Neural crest cell (in vitro differentiated cells): ENCODE measurements at regions not wholly inside any gene's neighbourhood (a gene's known extent, or its start where the extent isn't known, plus 50 kb on each side); places are given as distances from the start of the nearest gene placed in this dataset.
A peak's percentile ranks its signal among the peaks of the same experiment; 100 is the strongest.

Experiments
- DNase-seq: peaks from one replicate; pipeline ENCODE4 v3.0.0; 2021; ENCODE audit warnings: low read depth, mixed read lengths, low spot score
- H3K27ac Mint-ChIP-seq: one replicate; pipeline ENCODE4 v1.8.0; 2021; ENCODE audit warnings: mild to moderate bottlenecking, mixed read lengths; ENCODE audit not compliant: unreplicated experiment
- H3K27me3 Mint-ChIP-seq: 2 replicates; pipeline ENCODE4 v1.8.0; 2021; ENCODE audit warnings: low read depth, mild to moderate bottlenecking, mixed read lengths
- H3K36me3 Mint-ChIP-seq: 2 replicates; pipeline ENCODE4 v1.8.0; 2021; ENCODE audit warnings: low read depth, mild to moderate bottlenecking, mixed read lengths
- H3K4me1 Mint-ChIP-seq: 2 replicates; pipeline ENCODE4 v1.8.0; 2021; ENCODE audit warnings: mixed read lengths
- H3K4me3 Mint-ChIP-seq: one replicate; pipeline ENCODE4 v1.8.0; 2021; ENCODE audit warnings: mild to moderate bottlenecking, mixed read lengths
- H3K9me3 Mint-ChIP-seq: 2 replicates; pipeline ENCODE4 v1.8.0; 2021; ENCODE audit warnings: mixed read lengths
- TF ChIP-seq, protein P1 (sequence below): fragments of 200-600 bp; sonication (generic); conservative IDR thresholded peaks from 2 replicates; pipeline ENCODE4 v1.5.0; 2021; ENCODE audit warnings: antibody characterized with exemption, mild to moderate bottlenecking

DNA sequence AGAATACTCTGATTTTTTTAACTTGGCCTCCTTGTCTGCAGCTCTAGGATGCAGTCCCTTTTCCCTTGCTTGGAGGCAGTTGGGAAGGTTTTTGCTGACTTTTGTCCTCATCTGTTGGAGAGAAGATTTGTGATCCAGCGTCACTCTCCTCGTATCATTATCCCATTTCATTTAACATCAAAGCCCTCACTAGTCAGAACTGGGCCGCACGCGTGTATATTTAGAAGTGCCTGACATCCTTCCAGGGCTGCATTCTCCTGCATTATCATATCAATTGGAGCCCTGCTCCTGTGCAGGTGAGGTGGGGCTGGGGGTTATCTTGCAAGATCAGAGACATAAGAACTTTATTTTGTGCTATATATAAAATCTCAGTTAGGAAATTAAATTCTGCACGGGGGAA is 435.1 kb upstream of the HS6ST1 start:
- TF ChIP-seq, protein P1, sequence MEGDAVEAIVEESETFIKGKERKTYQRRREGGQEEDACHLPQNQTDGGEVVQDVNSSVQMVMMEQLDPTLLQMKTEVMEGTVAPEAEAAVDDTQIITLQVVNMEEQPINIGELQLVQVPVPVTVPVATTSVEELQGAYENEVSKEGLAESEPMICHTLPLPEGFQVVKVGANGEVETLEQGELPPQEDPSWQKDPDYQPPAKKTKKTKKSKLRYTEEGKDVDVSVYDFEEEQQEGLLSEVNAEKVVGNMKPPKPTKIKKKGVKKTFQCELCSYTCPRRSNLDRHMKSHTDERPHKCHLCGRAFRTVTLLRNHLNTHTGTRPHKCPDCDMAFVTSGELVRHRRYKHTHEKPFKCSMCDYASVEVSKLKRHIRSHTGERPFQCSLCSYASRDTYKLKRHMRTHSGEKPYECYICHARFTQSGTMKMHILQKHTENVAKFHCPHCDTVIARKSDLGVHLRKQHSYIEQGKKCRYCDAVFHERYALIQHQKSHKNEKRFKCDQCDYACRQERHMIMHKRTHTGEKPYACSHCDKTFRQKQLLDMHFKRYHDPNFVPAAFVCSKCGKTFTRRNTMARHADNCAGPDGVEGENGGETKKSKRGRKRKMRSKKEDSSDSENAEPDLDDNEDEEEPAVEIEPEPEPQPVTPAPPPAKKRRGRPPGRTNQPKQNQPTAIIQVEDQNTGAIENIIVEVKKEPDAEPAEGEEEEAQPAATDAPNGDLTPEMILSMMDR: no peak
- H3K27me3 Mint-ChIP-seq: no peaks in the 10 kb centered on the region
- H3K9me3 Mint-ChIP-seq: no peaks in the 10 kb centered on the region
- no peaks in the 10 kb centered on the region for H3K36me3 Mint-ChIP-seq
- DNase-seq: no peak
- H3K27ac Mint-ChIP-seq: no peak overlapping the region
- no peak overlapping the region for H3K4me3 Mint-ChIP-seq
- H3K4me1 Mint-ChIP-seq: peaks cover 25% of the 10 kb centered on the region

- no peaks in the 10 kb centered on the region for H3K27me3 Mint-ChIP-seq
Observed at GRCh38 chr2:128754246-128754724, 435.6 kb upstream of the HS6ST1 start.

DNA sequence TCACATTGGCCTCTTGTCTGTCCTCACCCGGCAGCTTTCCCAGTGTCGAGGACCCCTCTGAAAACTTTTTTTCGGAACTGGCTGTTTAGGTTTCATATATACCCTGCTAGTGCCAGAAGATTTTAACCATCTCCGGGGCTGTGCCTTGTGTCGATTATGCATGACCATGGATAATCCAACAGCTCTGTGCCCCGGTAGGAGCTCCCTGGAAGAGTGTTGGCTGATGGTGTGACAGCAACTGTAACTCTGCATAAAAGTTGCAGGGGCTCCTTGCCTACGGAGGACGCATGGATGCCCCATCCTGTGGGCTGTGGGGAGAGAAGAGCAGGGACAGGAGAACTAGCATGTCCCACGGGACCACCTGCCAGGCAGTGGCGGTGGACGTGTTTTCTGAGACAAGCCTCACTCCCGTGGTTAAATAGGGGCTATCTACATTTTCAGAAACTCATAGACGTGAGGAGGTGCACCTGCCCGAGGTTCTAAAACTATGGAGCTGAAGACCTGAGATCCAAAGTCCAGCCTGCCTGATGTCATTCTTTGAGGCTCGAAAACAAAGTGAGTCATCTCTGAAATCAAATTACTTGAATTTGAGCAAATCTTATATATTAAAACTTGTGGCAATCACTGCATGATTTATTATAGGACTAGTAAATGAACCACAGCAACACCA is 437.2 kb upstream of the HS6ST1 start:
- H3K36me3 Mint-ChIP-seq: no peaks in the 10 kb centered on the region
- TF ChIP-seq, protein P1: no peak
- no peak for DNase-seq
- no peak overlapping the region for H3K4me3 Mint-ChIP-seq
- peak overlapping the region; percentile 10 for H3K27ac Mint-ChIP-seq
- no peaks in the 10 kb centered on the region for H3K27me3 Mint-ChIP-seq
- H3K4me1 Mint-ChIP-seq: peaks cover 25% of the 10 kb centered on the region
- H3K9me3 Mint-ChIP-seq: peaks cover 3% of the 10 kb centered on the region

More at GRCh38 chr2:128754246-128754724, 435.6 kb upstream of the HS6ST1 start:
- H3K4me1 Mint-ChIP-seq: peaks cover 25% of the 10 kb centered on the region
- DNase-seq: no peak
- H3K27ac Mint-ChIP-seq: no peak overlapping the region
- no peaks in the 10 kb centered on the region for H3K36me3 Mint-ChIP-seq
- no peak overlapping the region for H3K4me3 Mint-ChIP-seq
- TF ChIP-seq, protein P1: no peak
- no peaks in the 10 kb centered on the region for H3K9me3 Mint-ChIP-seq

- H3K9me3 Mint-ChIP-seq: peaks cover 3% of the 10 kb centered on the region
- no peak overlapping the region for H3K4me3 Mint-ChIP-seq
- H3K36me3 Mint-ChIP-seq: no peaks in the 10 kb centered on the region
- no peaks in the 10 kb centered on the region for H3K27me3 Mint-ChIP-seq
- no peak for DNase-seq
- H3K27ac Mint-ChIP-seq: no peak overlapping the region
- H3K4me1 Mint-ChIP-seq: peaks cover 25% of the 10 kb centered on the region
- TF ChIP-seq, protein P1: no peak
Observed at GRCh38 chr2:128756365-128756717, 437.7 kb upstream of the HS6ST1 start.

- no peaks in the 10 kb centered on the region for H3K27me3 Mint-ChIP-seq
- H3K27ac Mint-ChIP-seq: no peak overlapping the region
- H3K4me1 Mint-ChIP-seq: peaks cover 4% of the 10 kb centered on the region
- peaks cover 11% of the 10 kb centered on the region for H3K36me3 Mint-ChIP-seq
- TF ChIP-seq, protein P1: no peak
- DNase-seq: no peak
- peaks cover 29% of the 10 kb centered on the region for H3K9me3 Mint-ChIP-seq
- H3K4me3 Mint-ChIP-seq: no peak overlapping the region
Observed at GRCh38 chr2:128765811-128766210, 447.1 kb upstream of the HS6ST1 start.
